ENCODE measurements at regions not wholly inside any gene's neighbourhood (a gene's known extent, or its start where the extent isn't known, plus 50 kb on each side); places are given as distances from the start of the nearest gene placed in this dataset.

- H4K5ac ChIP-seq (ENCODE audit: low read length), result no peak overlapping the region
- no peak overlapping the region for H3K23ac ChIP-seq (ENCODE audit: low read length)
- no peak overlapping the region for H3K9ac ChIP-seq (ENCODE audit: low read length)
- no peak overlapping the region for H3K27ac ChIP-seq (ENCODE audit: low read depth, low read length)
- no peak overlapping the region for H3K4me2 ChIP-seq (ENCODE audit: low read length)
- H2AK5ac ChIP-seq (ENCODE audit: low read length), result no peak overlapping the region
- no CpG with 5 or more reads among the region's 2 CpGs for WGBS (ENCODE audit: extremely low coverage, insufficient coverage, low lambda C conversion rate)
- no peak overlapping the region for H3K18ac ChIP-seq (ENCODE audit: low read length)
- H3K4ac ChIP-seq (ENCODE audit: low read depth, low read length), result no peak overlapping the region
- H3K56ac ChIP-seq (ENCODE audit: low read length), result no peak overlapping the region
- H4K8ac ChIP-seq (ENCODE audit: low read depth, low read length), result no peak overlapping the region
- no peaks in the 10 kb centered on the region for H3K79me2 ChIP-seq (ENCODE audit: control insufficient read depth, insufficient read depth, low read length)
- DNase-seq, result no peak
- H3K4me1 ChIP-seq (ENCODE audit: control insufficient read depth, low read depth, low read length), result no peaks in the 10 kb centered on the region
- no peak overlapping the region for H2BK5ac ChIP-seq (ENCODE audit: low read length)
- H3K79me1 ChIP-seq (ENCODE audit: low read length), result no peaks in the 10 kb centered on the region
- H2BK120ac ChIP-seq (ENCODE audit: low read depth, low read length), result no peak overlapping the region
- no peaks in the 10 kb centered on the region for H3K27me3 ChIP-seq (ENCODE audit: insufficient read depth, low read length, poor library complexity)
- H2BK15ac ChIP-seq (replicated peaks; ENCODE audit: low read depth), result no peak overlapping the region
- no peaks in the 10 kb centered on the region for H3K36me3 ChIP-seq (ENCODE audit: control insufficient read depth, insufficient read depth, low read length)
- H3K4me3 ChIP-seq (ENCODE audit: low read length), result no peak overlapping the region
Measured at GRCh38 chr15:93835344-93835743, 396.0 kb upstream of the MCTP2 start.

- Histone ChIP-seq H4K5ac (ENCODE audit: low read length) (no peak overlapping the region), H3K4me3 (ENCODE audit: low read length) (no peak overlapping the region), H3K79me2 (ENCODE audit: control insufficient read depth, insufficient read depth, low read length) (no peaks in the 10 kb centered on the region), H3K4me1 (ENCODE audit: control insufficient read depth, low read depth, low read length) (peaks cover 2% of the 10 kb centered on the region), H3K36me3 (ENCODE audit: control insufficient read depth, insufficient read depth, low read length) (no peaks in the 10 kb centered on the region), H3K4me2 (ENCODE audit: low read length) (no peak overlapping the region), H3K79me1 (ENCODE audit: low read length) (no peaks in the 10 kb centered on the region), H2BK120ac (ENCODE audit: low read depth, low read length) (no peak overlapping the region), H3K18ac (ENCODE audit: low read length) (no peak overlapping the region), H3K23ac (ENCODE audit: low read length) (no peak overlapping the region), H2BK15ac (replicated peaks; ENCODE audit: low read depth) (no peak overlapping the region), H3K4ac (ENCODE audit: low read depth, low read length) (no peak overlapping the region), H3K27ac (ENCODE audit: low read depth, low read length) (no peak overlapping the region), H4K8ac (ENCODE audit: low read depth, low read length) (no peak overlapping the region), H3K27me3 (ENCODE audit: insufficient read depth, low read length, poor library complexity) (no peaks in the 10 kb centered on the region), H3K56ac (ENCODE audit: low read length) (no peak overlapping the region), H3K9ac (ENCODE audit: low read length) (no peak overlapping the region), H2AK5ac (ENCODE audit: low read length) (no peak overlapping the region), H2BK5ac (ENCODE audit: low read length) (no peak overlapping the region)
- DNase-seq, result no peak
- WGBS (ENCODE audit: extremely low coverage, insufficient coverage, low lambda C conversion rate), result no CpG with 5 or more reads among the region's 1 CpG
Measured at GRCh38 chr15:93831641-93832040, 399.7 kb upstream of the MCTP2 start.

DNA sequence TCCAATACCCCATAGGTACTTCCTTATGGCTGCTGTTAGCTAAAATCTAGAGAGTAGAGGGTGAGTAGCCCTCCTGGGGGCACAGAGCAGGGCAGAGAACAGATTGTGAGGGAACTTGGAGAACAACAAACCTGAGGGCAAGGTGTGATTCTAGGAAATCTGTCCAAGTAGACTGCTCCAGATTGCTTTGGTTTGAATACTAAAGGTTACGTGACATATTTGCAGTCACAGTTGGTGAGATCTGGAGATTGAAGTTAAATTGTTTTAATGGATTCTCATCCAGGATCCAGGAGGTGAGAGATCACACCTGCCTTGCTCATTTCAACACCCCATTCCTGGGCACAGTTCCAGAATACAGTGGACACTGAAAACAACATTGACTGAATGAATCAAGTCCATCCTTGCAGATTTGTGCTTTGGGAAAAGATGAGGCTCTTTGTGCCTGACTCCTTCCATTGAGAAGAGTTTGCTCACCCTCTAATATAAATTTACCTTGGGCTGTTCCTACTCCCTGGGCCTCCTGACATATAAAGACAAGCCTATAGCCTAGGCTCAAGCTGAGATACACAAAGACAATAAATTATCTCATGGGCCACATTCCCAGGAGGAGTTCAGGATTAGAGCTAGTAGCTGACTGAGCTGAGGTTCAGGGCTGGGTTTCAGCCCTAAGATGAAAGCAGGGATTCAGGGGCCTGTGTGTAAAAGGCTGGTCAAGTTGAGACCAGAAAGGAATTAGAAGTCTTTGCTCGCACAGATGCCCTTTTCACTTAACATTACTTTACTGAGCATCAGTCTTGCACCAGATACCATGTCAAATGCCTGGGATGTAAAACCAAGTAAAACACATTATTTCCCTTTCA, 400.9 kb upstream of the MCTP2 start:
- no peak overlapping the region for H3K56ac ChIP-seq (ENCODE audit: low read length)
- no peak overlapping the region for H4K8ac ChIP-seq (ENCODE audit: low read depth, low read length)
- H2BK120ac ChIP-seq (ENCODE audit: low read depth, low read length), result no peak overlapping the region
- no peaks in the 10 kb centered on the region for H3K36me3 ChIP-seq (ENCODE audit: control insufficient read depth, insufficient read depth, low read length)
- no peak overlapping the region for H3K4me3 ChIP-seq (ENCODE audit: low read length)
- H2BK15ac ChIP-seq (replicated peaks; ENCODE audit: low read depth), result no peak overlapping the region
- H3K23ac ChIP-seq (ENCODE audit: low read length), result no peak overlapping the region
- no peak overlapping the region for H3K27ac ChIP-seq (ENCODE audit: low read depth, low read length)
- no peak overlapping the region for H3K9ac ChIP-seq (ENCODE audit: low read length)
- no peaks in the 10 kb centered on the region for H3K27me3 ChIP-seq (ENCODE audit: insufficient read depth, low read length, poor library complexity)
- no CpG with 5 or more reads among the region's 2 CpGs for WGBS (ENCODE audit: extremely low coverage, insufficient coverage, low lambda C conversion rate)
- peaks cover 2% of the 10 kb centered on the region for H3K4me1 ChIP-seq (ENCODE audit: control insufficient read depth, low read depth, low read length)
- H3K4me2 ChIP-seq (ENCODE audit: low read length), result no peak overlapping the region
- no peaks in the 10 kb centered on the region for H3K79me1 ChIP-seq (ENCODE audit: low read length)
- no peaks in the 10 kb centered on the region for H3K79me2 ChIP-seq (ENCODE audit: control insufficient read depth, insufficient read depth, low read length)
- H3K18ac ChIP-seq (ENCODE audit: low read length), result no peak overlapping the region
- no peak overlapping the region for H2AK5ac ChIP-seq (ENCODE audit: low read length)
- H2BK5ac ChIP-seq (ENCODE audit: low read length), result no peak overlapping the region
- H4K5ac ChIP-seq (ENCODE audit: low read length), result no peak overlapping the region
- peak; percentile 36 for DNase-seq
- no peak overlapping the region for H3K4ac ChIP-seq (ENCODE audit: low read depth, low read length)

DNA sequence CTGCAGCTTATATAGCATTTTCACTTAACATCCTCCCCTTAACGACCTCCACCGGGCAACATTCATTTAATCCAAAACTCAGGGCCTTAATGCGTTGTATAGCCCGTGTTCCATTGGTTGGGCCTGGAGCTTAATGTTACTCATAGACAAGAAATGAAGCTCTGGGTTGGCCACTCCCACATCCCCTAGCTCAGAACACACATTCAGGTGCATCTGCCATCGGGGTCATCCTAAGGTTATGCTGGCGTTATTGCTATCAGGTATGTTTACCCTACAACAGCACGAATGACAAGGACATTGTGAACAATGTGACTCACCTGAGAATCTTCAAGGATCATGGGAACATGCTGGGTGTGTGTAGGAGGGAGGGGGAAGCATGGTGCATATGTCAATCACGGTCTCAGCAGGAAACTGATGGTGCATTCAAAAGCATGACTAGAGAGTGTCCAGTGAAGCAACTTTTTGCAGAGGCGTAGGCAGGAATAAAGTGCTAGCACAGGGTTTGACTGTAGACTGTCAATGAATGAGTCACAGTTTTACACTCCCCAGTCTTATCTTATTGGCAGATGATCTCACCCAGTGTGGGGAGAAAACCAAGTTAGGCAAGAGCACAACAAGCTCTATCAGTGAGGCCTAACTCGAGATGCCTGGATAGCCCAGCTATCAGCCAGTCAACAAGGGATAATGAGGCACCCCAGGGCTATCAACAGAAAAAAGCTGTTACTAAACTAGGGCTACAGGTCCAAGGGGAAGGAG, 402.1 kb upstream of the MCTP2 start:
- H2BK120ac ChIP-seq (ENCODE audit: low read depth, low read length), result no peak overlapping the region
- H3K18ac ChIP-seq (ENCODE audit: low read length), result no peak overlapping the region
- H4K8ac ChIP-seq (ENCODE audit: low read depth, low read length), result no peak overlapping the region
- H3K4ac ChIP-seq (ENCODE audit: low read depth, low read length), result no peak overlapping the region
- H3K4me1 ChIP-seq (ENCODE audit: control insufficient read depth, low read depth, low read length), result peaks cover 2% of the 10 kb centered on the region
- H2AK5ac ChIP-seq (ENCODE audit: low read length), result no peak overlapping the region
- no peak overlapping the region for H4K5ac ChIP-seq (ENCODE audit: low read length)
- no peak overlapping the region for H3K56ac ChIP-seq (ENCODE audit: low read length)
- no peak overlapping the region for H3K4me2 ChIP-seq (ENCODE audit: low read length)
- H3K27ac ChIP-seq (ENCODE audit: low read depth, low read length), result no peak overlapping the region
- no peaks in the 10 kb centered on the region for H3K27me3 ChIP-seq (ENCODE audit: insufficient read depth, low read length, poor library complexity)
- H3K79me1 ChIP-seq (ENCODE audit: low read length), result no peaks in the 10 kb centered on the region
- H3K79me2 ChIP-seq (ENCODE audit: control insufficient read depth, insufficient read depth, low read length), result no peaks in the 10 kb centered on the region
- H2BK15ac ChIP-seq (replicated peaks; ENCODE audit: low read depth), result no peak overlapping the region
- no peak overlapping the region for H3K4me3 ChIP-seq (ENCODE audit: low read length)
- DNase-seq, result peak; percentile 98
- H2BK5ac ChIP-seq (ENCODE audit: low read length), result no peak overlapping the region
- no peak overlapping the region for H3K23ac ChIP-seq (ENCODE audit: low read length)
- H3K36me3 ChIP-seq (ENCODE audit: control insufficient read depth, insufficient read depth, low read length), result no peaks in the 10 kb centered on the region
- WGBS (ENCODE audit: extremely low coverage, insufficient coverage, low lambda C conversion rate), result no CpG with 5 or more reads among the region's 10 CpGs
- no peak overlapping the region for H3K9ac ChIP-seq (ENCODE audit: low read length)

- DNase-seq, result no peak
- H3K27ac ChIP-seq (ENCODE audit: low read depth, low read length), result no peak overlapping the region
- no peaks in the 10 kb centered on the region for H3K27me3 ChIP-seq (ENCODE audit: insufficient read depth, low read length, poor library complexity)
- H3K4me2 ChIP-seq (ENCODE audit: low read length), result no peak overlapping the region
- H3K18ac ChIP-seq (ENCODE audit: low read length), result no peak overlapping the region
- H3K56ac ChIP-seq (ENCODE audit: low read length), result no peak overlapping the region
- H3K4me3 ChIP-seq (ENCODE audit: low read length), result no peak overlapping the region
- H4K8ac ChIP-seq (ENCODE audit: low read depth, low read length), result no peak overlapping the region
- no peak overlapping the region for H2AK5ac ChIP-seq (ENCODE audit: low read length)
- H2BK120ac ChIP-seq (ENCODE audit: low read depth, low read length), result no peak overlapping the region
- no peak overlapping the region for H3K9ac ChIP-seq (ENCODE audit: low read length)
- no peak overlapping the region for H2BK5ac ChIP-seq (ENCODE audit: low read length)
- H4K5ac ChIP-seq (ENCODE audit: low read length), result no peak overlapping the region
- no peak overlapping the region for H3K23ac ChIP-seq (ENCODE audit: low read length)
- no peaks in the 10 kb centered on the region for H3K36me3 ChIP-seq (ENCODE audit: control insufficient read depth, insufficient read depth, low read length)
- peaks cover 2% of the 10 kb centered on the region for H3K4me1 ChIP-seq (ENCODE audit: control insufficient read depth, low read depth, low read length)
- no peak overlapping the region for H2BK15ac ChIP-seq (replicated peaks; ENCODE audit: low read depth)
- H3K79me2 ChIP-seq (ENCODE audit: control insufficient read depth, insufficient read depth, low read length), result no peaks in the 10 kb centered on the region
- no peaks in the 10 kb centered on the region for H3K79me1 ChIP-seq (ENCODE audit: low read length)
- no peak overlapping the region for H3K4ac ChIP-seq (ENCODE audit: low read depth, low read length)
- WGBS (ENCODE audit: extremely low coverage, insufficient coverage, low lambda C conversion rate), result no CpG with 5 or more reads among the region's 4 CpGs
Measured at GRCh38 chr15:93826790-93827189, 404.6 kb upstream of the MCTP2 start.
